HepG2 (cell line): ENCODE measurements at regions not wholly inside any gene's neighbourhood (a gene's known extent, or its start where the extent isn't known, plus 50 kb on each side); places are given as distances from the start of the nearest gene placed in this dataset.

Source experiments
- ATAC-seq: fragments of 200-7000 bp; cut with Tn5 transposase; 3 replicates; pipeline ENCODE4 v1.9.1; 2020; ENCODE audit warnings: mild to moderate bottlenecking, moderate library complexity
- BruUV-seq: library from RNA; stranded (reverse); fragments of 400-500 nt; replicated peaks from 2 replicates; lab custom pipeline; 2021; lab: Mats Ljungman, UMichigan
- CTCF ChIA-PET: fragments of 300-600 bp; formaldehyde crosslinking; extraction: SDS; loops from one replicate; lab custom pipeline; 2021; ENCODE audit warnings: low total read pairs, inconsistent platforms, low intra/inter-chr PET ratio; lab: Yijun Ruan, JAX
- POLR2A ChIA-PET: fragments of 350-600 bp; sonication (Branson Sonifier 250); formaldehyde crosslinking; loops from one replicate; lab custom pipeline; 2020; ENCODE audit warnings: antibody characterized with exemption, inconsistent platforms; lab: Yijun Ruan, JAX
- DNase-seq: peaks from one replicate; pipeline ENCODE4 v3.0.0-alpha.2; 2015; ENCODE audit warnings: low spot score
- FAIRE-seq: peaks from 3 replicates; lab custom pipeline; 2011; peaks lifted over from hg19 to GRCh38; lab: Jason Lieb, UNC
- H2AFZ ChIP-seq: one replicate; pipeline ENCODE4 v1.6.1; 2011; ENCODE audit warnings: low read length, inconsistent platforms
- H3K27ac ChIP-seq: fragments of 300-600 bp; 3 replicates; pipeline ENCODE4 v1.8.0; 2011; ENCODE audit warnings: mixed run types, mild to moderate bottlenecking, mixed read lengths, low read length, inconsistent platforms; ENCODE audit not compliant: insufficient read depth; ENCODE audit errors: extremely low read length
- H3K27me3 ChIP-seq, 2 experiments: fragments of 200-600 bp in 1 of 2; 2 replicates in 1 of 2; 3 replicates in 1 of 2; pipeline versions ENCODE4 v1.6.0 to v1.8.0; 2011; ENCODE audit warnings: low read length in 2 of 2, mild to moderate bottlenecking in 2 of 2, moderate library complexity in 2 of 2, inconsistent platforms in 1 of 2; ENCODE audit not compliant: insufficient read depth in 2 of 2, control insufficient read depth in 1 of 2
- H3K36me3 ChIP-seq, 2 experiments: fragments of 200-600 bp in 1 of 2; replicated peaks in 1 of 2; 2 replicates in 1 of 2; 3 replicates in 1 of 2; pipeline versions ENCODE4 v1.5.1 to v1.8.0; 2011; ENCODE audit warnings: low read length in 2 of 2, inconsistent platforms in 1 of 2; ENCODE audit not compliant: insufficient read depth in 2 of 2, control insufficient read depth in 1 of 2
- H3K4me1 ChIP-seq: 2 replicates; pipeline ENCODE4 v1.5.1; 2012; ENCODE audit warnings: low read length, inconsistent platforms; ENCODE audit not compliant: insufficient read depth
- H3K4me2 ChIP-seq: 2 replicates; pipeline ENCODE4 v1.6.0; 2011; ENCODE audit warnings: low read depth, low read length, inconsistent platforms
- H3K4me3 ChIP-seq, 3 experiments: fragments of 200-600 bp in 1 of 3; sonication (generic), shearing (Covaris generic) in 1 of 3; replicated peaks in 1 of 3; 2 replicates each; pipeline ENCODE4 v1.5.1; 2011 to 2016; ENCODE audit warnings: low read length in 3 of 3, inconsistent platforms in 2 of 3, low read depth in 2 of 3, mild to moderate bottlenecking in 2 of 3, control low read depth in 1 of 3, mixed read lengths in 1 of 3; ENCODE audit not compliant: insufficient read depth in 1 of 3
- H3K79me2 ChIP-seq: one replicate; pipeline ENCODE4 v1.6.1; 2011; ENCODE audit warnings: low read length, inconsistent platforms; ENCODE audit not compliant: insufficient read depth
- H3K9ac ChIP-seq: 2 replicates; pipeline ENCODE4 v1.6.0; 2011; ENCODE audit warnings: mild to moderate bottlenecking, low read depth, low read length, inconsistent platforms; ENCODE audit not compliant: insufficient read depth
- H3K9me3 ChIP-seq: 2 replicates; pipeline ENCODE4 v1.5.1; 2012; ENCODE audit warnings: mild to moderate bottlenecking, low read length
- H4K20me1 ChIP-seq: 2 replicates; pipeline ENCODE4 v1.6.0; 2011; ENCODE audit warnings: inconsistent platforms, mild to moderate bottlenecking, low read length, moderate library complexity; ENCODE audit not compliant: insufficient read depth
- DZIP1 ChIP-seq: sonication (generic); formaldehyde crosslinking; IDR thresholded peaks from 2 replicates; pipeline ENCODE4 v1.5.0; 2020; ENCODE audit warnings: mild to moderate bottlenecking, missing genetic modification reagents
- ETV6 ChIP-seq: sonication (generic); formaldehyde crosslinking; conservative IDR thresholded peaks from 2 replicates; pipeline ENCODE4 v1.4.0; 2020; ENCODE audit warnings: missing genetic modification reagents
- HOXA5 ChIP-seq: sonication (generic); formaldehyde crosslinking; IDR thresholded peaks from 2 replicates; pipeline ENCODE4 v1.4.0; 2020; ENCODE audit warnings: missing genetic modification reagents
- MEIS1 ChIP-seq: sonication (generic); formaldehyde crosslinking; IDR thresholded peaks from 2 replicates; pipeline ENCODE4 v1.9.0; 2021; ENCODE audit warnings: mild to moderate bottlenecking, missing genetic modification reagents, moderate library complexity, borderline replicate concordance
- POLR2G ChIP-seq: fragments of 200-400 bp; formaldehyde crosslinking; IDR thresholded peaks from 2 replicates; pipeline ENCODE4 v1.6.1; 2018; ENCODE audit warnings: mild to moderate bottlenecking, low read depth, low read length, moderate library complexity
- RCOR2 ChIP-seq: IDR thresholded peaks from 2 replicates; pipeline ENCODE4 v1.6.1; 2016; ENCODE audit warnings: missing biosample characterization, missing genetic modification reagents
- TEAD2 ChIP-seq: sonication (generic); formaldehyde crosslinking; IDR thresholded peaks from 2 replicates; pipeline ENCODE4 v1.9.0; 2021; ENCODE audit warnings: missing genetic modification reagents
- ZNF10 ChIP-seq: sonication (generic); formaldehyde crosslinking; IDR thresholded peaks from 2 replicates; pipeline ENCODE4 v1.4.0; 2020; ENCODE audit warnings: mild to moderate bottlenecking, low read depth, missing genetic modification reagents, borderline replicate concordance
- ZNF235 ChIP-seq: sonication (generic); formaldehyde crosslinking; IDR thresholded peaks from 2 replicates; pipeline ENCODE4 v1.8.1; 2023; ENCODE audit warnings: mild to moderate bottlenecking, missing genetic modification reagents, borderline replicate concordance
- ZNF30 ChIP-seq: sonication (generic); formaldehyde crosslinking; IDR thresholded peaks from 2 replicates; pipeline ENCODE4 v1.5.0; 2020; ENCODE audit warnings: mild to moderate bottlenecking, missing genetic modification reagents
- ZNF784 ChIP-seq: sonication (generic); formaldehyde crosslinking; IDR thresholded peaks from 2 replicates; pipeline ENCODE4 v1.5.1; 2020; ENCODE audit warnings: missing genetic modification reagents, mild to moderate bottlenecking, borderline replicate concordance
- WGBS: methylation state at CpG from one replicate; pipeline ENCODE4 v1.1.6; 2017; ENCODE audit warnings: low lambda C conversion rate; 5-methylcytosine and 5-hydroxymethylcytosine counted together
- in situ Hi-C: cut with HindIII; loops from 2 replicates; pipeline ENCODE4 v1.10.0; 2017; ENCODE audit warnings: low pct_unique_long_range_greater_than_20kb; ENCODE audit not compliant: extremely low pct_ligation_motif_present
- intact Hi-C: fragments of 100-400 bp; cut with micrococcal nuclease; formaldehyde crosslinking; loops from one replicate; pipeline ENCODE4 v1.10.0; 2022; ENCODE audit not compliant: unreplicated experiment

GRCh38 chr1:73860421-73860950 is 337.5 kb downstream of the LRRIQ3 start:
- in situ Hi-C loops, result no loop called here
- ChIA-PET CTCF (no interaction called here), POLR2A (no interaction called here)
- no TSS peak for BruUV-seq
- no peak overlapping the region for H3K9ac ChIP-seq
- no peaks in the 10 kb centered on the region for H3K36me3 ChIP-seq
- H3K79me2 ChIP-seq, result no peaks in the 10 kb centered on the region
- FAIRE-seq (no peak), DNase-seq (no peak), ATAC-seq (no peak)
- 0% methylated on average over 2 of the region's 2 CpGs for WGBS
- H3K4me3 ChIP-seq, result no peak overlapping the region
- H3K9me3 ChIP-seq, result peaks cover 26% of the 10 kb centered on the region
- TF ChIP-seq ZNF30 (CRISPR knock-in tag) (no peak), ZNF10 (CRISPR knock-in tag) (no peak), RCOR2 (CRISPR knock-in tag) (no peak), HOXA5 (CRISPR knock-in tag) (no peak)
- no peaks in the 10 kb centered on the region for H4K20me1 ChIP-seq
- H3K4me1 ChIP-seq, result no peaks in the 10 kb centered on the region
- H3K27me3 ChIP-seq, result no peaks in the 10 kb centered on the region
- intact Hi-C loops, result no loop called here
- no peak overlapping the region for H3K27ac ChIP-seq
- no peak overlapping the region for H3K4me2 ChIP-seq
- no peak overlapping the region for H2AFZ ChIP-seq

- H3K9me3 ChIP-seq, result peaks cover 25% of the 10 kb centered on the region
- TF ChIP-seq ZNF784 (CRISPR knock-in tag), result no peak
- TF ChIP-seq MEIS1 (CRISPR knock-in tag), result no peak
- TF ChIP-seq ZNF235 (CRISPR knock-in tag), result no peak
- TF ChIP-seq DZIP1 (CRISPR knock-in tag), result no peak
- no peak for TF ChIP-seq POLR2G
- TF ChIP-seq TEAD2, result no peak
- TF ChIP-seq ETV6 (CRISPR knock-in tag), result no peak
- no peak overlapping the region for H3K4me2 ChIP-seq
- no peaks in the 10 kb centered on the region for H3K79me2 ChIP-seq
- H4K20me1 ChIP-seq, result no peaks in the 10 kb centered on the region
- FAIRE-seq (no peak), ATAC-seq (no peak), DNase-seq (no peak)
- H3K4me3 ChIP-seq, result no peak overlapping the region
- H2AFZ ChIP-seq, result no peak overlapping the region
- POLR2A ChIA-PET, result no interaction called here
- WGBS, result 22% methylated on average over 1 of the region's 1 CpG
- no peaks in the 10 kb centered on the region for H3K36me3 ChIP-seq
- in situ Hi-C loops (no loop called here), intact Hi-C loops (no loop called here)
- H3K27me3 ChIP-seq, result no peaks in the 10 kb centered on the region
- no peaks in the 10 kb centered on the region for H3K4me1 ChIP-seq
- no peak overlapping the region for H3K27ac ChIP-seq
- no peak overlapping the region for H3K9ac ChIP-seq
- no TSS peak for BruUV-seq
- CTCF ChIA-PET, result no interaction called here
Measured at GRCh38 chr1:73859227-73859626, 338.7 kb downstream of the LRRIQ3 start.
